Upper lobe of left lung (tissue), 4 donors: ENCODE measurements at regions not wholly inside any gene's neighbourhood (a gene's known extent, or its start where the extent isn't known, plus 50 kb on each side); places are given as distances from the start of the nearest gene placed in this dataset.

ENCODE experiments used
- POLR2A ChIP-seq, 4 donors: fragments of 450-650 bp; IDR thresholded peaks; one replicate each; pipeline ENCODE4 v1.5.1; 2016 to 2017; ENCODE audit warnings: antibody characterized with exemption in 4 of 4, mild to moderate bottlenecking in 2 of 4
- POLR2AphosphoS5 ChIP-seq, 2 donors: sonication (generic); formaldehyde crosslinking; IDR thresholded peaks; one replicate each; pipeline ENCODE4 v1.5.1; 2017; ENCODE audit warnings: antibody characterized with exemption in 2 of 2
- TF ChIP-seq, protein P1 (sequence below), 6 experiments: fragments of 450-650 bp in 4 of 6; fragments of 200-600 bp in 2 of 6; sonication (generic) in 2 of 6; IDR thresholded peaks; one replicate each; pipeline ENCODE4 v1.5.1; 2016 to 2019; ENCODE audit warnings: antibody characterized with exemption in 6 of 6

DNA sequence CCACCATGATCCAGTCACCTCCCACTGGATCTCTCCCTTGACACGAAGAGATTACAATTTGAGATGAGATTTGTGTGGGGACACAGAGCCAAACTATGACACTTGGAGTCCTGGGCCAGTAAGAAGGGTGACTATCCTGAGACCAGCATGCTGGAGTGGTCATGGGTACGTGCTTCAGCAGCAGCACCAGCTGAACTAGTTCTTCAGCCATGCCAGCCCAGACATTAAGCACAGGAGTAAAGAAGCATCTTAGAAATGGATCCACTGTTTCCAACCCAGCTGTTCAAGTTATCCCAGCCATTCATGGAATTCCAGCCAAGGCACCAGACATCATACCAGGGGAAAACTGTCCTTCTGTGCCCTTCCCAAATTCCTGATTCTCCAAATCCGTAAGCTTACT is 370.0 kb downstream of the MAFB start:
- TF ChIP-seq POLR2A (IDR thresholded peaks at IDR 0.05) = no peak
- TF ChIP-seq, protein P1, sequence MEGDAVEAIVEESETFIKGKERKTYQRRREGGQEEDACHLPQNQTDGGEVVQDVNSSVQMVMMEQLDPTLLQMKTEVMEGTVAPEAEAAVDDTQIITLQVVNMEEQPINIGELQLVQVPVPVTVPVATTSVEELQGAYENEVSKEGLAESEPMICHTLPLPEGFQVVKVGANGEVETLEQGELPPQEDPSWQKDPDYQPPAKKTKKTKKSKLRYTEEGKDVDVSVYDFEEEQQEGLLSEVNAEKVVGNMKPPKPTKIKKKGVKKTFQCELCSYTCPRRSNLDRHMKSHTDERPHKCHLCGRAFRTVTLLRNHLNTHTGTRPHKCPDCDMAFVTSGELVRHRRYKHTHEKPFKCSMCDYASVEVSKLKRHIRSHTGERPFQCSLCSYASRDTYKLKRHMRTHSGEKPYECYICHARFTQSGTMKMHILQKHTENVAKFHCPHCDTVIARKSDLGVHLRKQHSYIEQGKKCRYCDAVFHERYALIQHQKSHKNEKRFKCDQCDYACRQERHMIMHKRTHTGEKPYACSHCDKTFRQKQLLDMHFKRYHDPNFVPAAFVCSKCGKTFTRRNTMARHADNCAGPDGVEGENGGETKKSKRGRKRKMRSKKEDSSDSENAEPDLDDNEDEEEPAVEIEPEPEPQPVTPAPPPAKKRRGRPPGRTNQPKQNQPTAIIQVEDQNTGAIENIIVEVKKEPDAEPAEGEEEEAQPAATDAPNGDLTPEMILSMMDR (IDR thresholded peaks at IDR 0.05) = no peak
- no peak for TF ChIP-seq POLR2AphosphoS5 (IDR thresholded peaks at IDR 0.05)
